B cell (primary cell): ENCODE measurements at regions not wholly inside any gene's neighbourhood (a gene's known extent, or its start where the extent isn't known, plus 50 kb on each side); places are given as distances from the start of the nearest gene placed in this dataset.

Experiments
- CTCF ChIP-seq: fragments of 200-600 bp; IDR thresholded peaks from one replicate; pipeline ENCODE4 v1.8.0; 2022; ENCODE audit warnings: antibody characterized with exemption, mild to moderate bottlenecking
- EZH2 ChIP-seq: IDR thresholded peaks from 2 replicates; pipeline ENCODE4 v1.6.1; 2012; ENCODE audit warnings: borderline replicate concordance, low read depth, mild to moderate bottlenecking, moderate library complexity, low read length; ENCODE audit not compliant: insufficient read depth, poor library complexity, severe bottlenecking

DNA sequence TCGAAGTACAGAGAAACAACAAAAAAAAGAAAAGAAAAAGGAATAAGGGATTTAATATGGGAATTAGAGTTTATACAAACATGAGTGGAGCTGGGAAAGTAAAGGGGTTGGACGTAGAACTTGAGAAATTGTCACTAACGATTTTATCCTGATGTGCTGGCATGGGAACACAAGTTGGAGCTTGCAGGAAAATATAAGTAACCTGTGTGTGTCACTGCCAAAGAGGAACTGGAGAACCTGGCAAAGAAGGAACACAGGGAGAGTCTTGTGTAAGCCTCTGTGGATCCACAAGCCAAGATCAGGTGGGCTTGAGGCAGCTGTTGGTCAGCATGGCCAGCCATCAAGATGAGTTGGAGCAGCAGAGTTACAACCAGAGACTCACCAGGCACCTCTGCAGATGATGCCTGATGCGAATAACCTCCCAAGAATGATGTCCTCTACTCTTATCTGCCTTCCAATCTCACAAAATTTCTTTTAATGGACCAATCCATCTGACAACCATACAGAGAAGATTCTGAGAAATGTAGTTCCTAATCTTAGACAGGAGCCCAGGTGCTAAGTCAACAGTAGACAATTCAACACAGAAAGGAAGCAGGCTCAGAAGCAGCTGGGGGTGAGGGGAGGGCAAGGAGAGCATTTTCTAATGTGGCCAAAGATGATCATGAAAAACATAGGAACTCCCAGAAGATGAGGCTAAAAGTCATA, 77.0 kb upstream of the SPOPL start:
- TF ChIP-seq CTCF (no peak), EZH2 (no peak)
